ENCODE measurements at regions not wholly inside any gene's neighbourhood (a gene's known extent, or its start where the extent isn't known, plus 50 kb on each side); places are given as distances from the start of the nearest gene placed in this dataset.

GRCh38 chr3:152209060-152209459 is 59.7 kb upstream of the MBNL1 start:
- Histone ChIP-seq H3K4me2 (replicated peaks; ENCODE audit: extremely low read depth, low read length, poor library complexity, severe bottlenecking) (no peak overlapping the region), H3K36me3 (replicated peaks in 1 of 2; ENCODE audit: control insufficient read depth in 1 of 2, insufficient read depth in 2 of 2, low read length in 2 of 2) (no peaks in the 10 kb centered on the region), H3K79me2 (ENCODE audit: insufficient read depth, low read length) (peaks cover 36% of the 10 kb centered on the region), H2AFZ (ENCODE audit: insufficient read depth, low read depth, low read length, poor library complexity, severe bottlenecking) (no peak overlapping the region), H4K20me1 (ENCODE audit: insufficient read depth, low read length) (no peaks in the 10 kb centered on the region), H3K27me3 (ENCODE audit: control insufficient read depth in 2 of 2, insufficient read depth in 2 of 2, low read length in 2 of 2) (no peaks in the 10 kb centered on the region), H3K9me3 (replicated peaks in 1 of 2; ENCODE audit: control insufficient read depth in 1 of 2, insufficient read depth in 1 of 2, low read length in 2 of 2) (peaks cover 7 to 15% of the 10 kb centered on the region in 2 donors), H3K4me1 (ENCODE audit: control insufficient read depth in 1 of 2, insufficient read depth in 2 of 2, low read length in 2 of 2) (peaks cover 26 to 39% of the 10 kb centered on the region in 2 donors), H3K9ac (ENCODE audit: insufficient read depth, low read length, poor library complexity, severe bottlenecking) (no peak overlapping the region), H3K4me3 (replicated peaks in 1 of 3; ENCODE audit: low read depth in 2 of 3, low read length in 3 of 3) (no peak overlapping the region), H3K27ac (ENCODE audit: low read depth in 1 of 2, low read length in 2 of 2) (no peak overlapping the region)
- DNase-seq = no peak
- no peak overlapping the region for H3K4me3 Mint-ChIP-seq
- H3K27ac Mint-ChIP-seq = peak overlapping the region in 2 of 7 donors; percentile 6 to 48
- H3K9me3 Mint-ChIP-seq = peaks cover 12 to 16% (median 14%) of the 10 kb centered on the region in 7 donors
- H3K27me3 Mint-ChIP-seq (ENCODE audit: low read depth in 3 of 3) = no peaks in the 10 kb centered on the region
- no CpG with 5 or more reads among the region's 2 CpGs for WGBS (ENCODE audit: insufficient coverage)
- intact Hi-C loops (cut with micrococcal nuclease) = loop anchor here in 1 of 2 donors (5.0 kb wide), 2 partner anchors 33 to 58 kb away; partner anchors contain the start of gene MBNL1
- peaks cover 4 to 5% of the 10 kb centered on the region in 2 donors for H3K36me3 Mint-ChIP-seq
- H3K4me1 Mint-ChIP-seq = peaks cover 35% of the 10 kb centered on the region
- TF ChIP-seq CTCF (IDR thresholded peaks at IDR 0.05) = no peak

- Mint-ChIP-seq H3K27me3 (ENCODE audit: low read depth in 3 of 3) (no peaks in the 10 kb centered on the region), H3K4me1 (peaks cover 36% of the 10 kb centered on the region), H3K9me3 (peaks cover 12 to 16% (median 14%) of the 10 kb centered on the region in 7 donors), H3K27ac (no peak overlapping the region), H3K4me3 (no peak overlapping the region), H3K36me3 (peaks cover 4 to 5% of the 10 kb centered on the region in 2 donors)
- Histone ChIP-seq H3K36me3 (replicated peaks in 1 of 2; ENCODE audit: control insufficient read depth in 1 of 2, insufficient read depth in 2 of 2, low read length in 2 of 2) (no peaks in the 10 kb centered on the region), H3K27ac (ENCODE audit: low read depth in 1 of 2, low read length in 2 of 2) (no peak overlapping the region), H3K27me3 (ENCODE audit: control insufficient read depth in 2 of 2, insufficient read depth in 2 of 2, low read length in 2 of 2) (no peaks in the 10 kb centered on the region), H3K9me3 (replicated peaks in 1 of 2; ENCODE audit: control insufficient read depth in 1 of 2, insufficient read depth in 1 of 2, low read length in 2 of 2) (peaks cover 7 to 15% of the 10 kb centered on the region in 2 donors), H4K20me1 (ENCODE audit: insufficient read depth, low read length) (no peaks in the 10 kb centered on the region), H3K79me2 (ENCODE audit: insufficient read depth, low read length) (peaks cover 32% of the 10 kb centered on the region), H2AFZ (ENCODE audit: insufficient read depth, low read depth, low read length, poor library complexity, severe bottlenecking) (no peak overlapping the region), H3K4me2 (replicated peaks; ENCODE audit: extremely low read depth, low read length, poor library complexity, severe bottlenecking) (no peak overlapping the region), H3K9ac (ENCODE audit: insufficient read depth, low read length, poor library complexity, severe bottlenecking) (no peak overlapping the region), H3K4me1 (ENCODE audit: control insufficient read depth in 1 of 2, insufficient read depth in 2 of 2, low read length in 2 of 2) (peaks cover 26 to 41% of the 10 kb centered on the region in 2 donors), H3K4me3 (replicated peaks in 1 of 3; ENCODE audit: low read depth in 2 of 3, low read length in 3 of 3) (no peak overlapping the region)
- TF ChIP-seq CTCF (IDR thresholded peaks at IDR 0.05) = no peak
- intact Hi-C loops (cut with micrococcal nuclease) = loop anchor here in 1 of 2 donors (5.0 kb wide), 2 partner anchors 33 to 58 kb away; partner anchors contain the start of gene MBNL1
- no CpG with 5 or more reads among the region's 5 CpGs for WGBS (ENCODE audit: insufficient coverage)
- no peak for DNase-seq
These were observed 59.0 kb upstream of the MBNL1 start for GRCh38 chr3:152209776-152210175.

Measured in CD14-positive monocyte (primary cell).